ENCODE measurements at regions not wholly inside any gene's neighbourhood (a gene's known extent, or its start where the extent isn't known, plus 50 kb on each side); places are given as distances from the start of the nearest gene placed in this dataset.

GRCh38 chr6:77337392-77337791 lies 125.9 kb downstream of the HTR1B start:
- no peak for TF ChIP-seq ARNT (IDR thresholded peaks at IDR 0.05)
- no peak for TF ChIP-seq L3MBTL2 (conservative IDR thresholded peaks at IDR 0.05)
- no peak for TF ChIP-seq SUZ12 (IDR thresholded peaks at IDR 0.05)
- no peak for TF ChIP-seq SP1 (IDR thresholded peaks at IDR 0.05)
- TF ChIP-seq PKNOX1 (IDR thresholded peaks at IDR 0.05): no peak
- no peak for TF ChIP-seq FOXM1 (IDR thresholded peaks at IDR 0.05; ENCODE audit: borderline replicate concordance)
- TF ChIP-seq BHLHE40 (IDR thresholded peaks at IDR 0.05; ENCODE audit: borderline replicate concordance): no peak
- TF ChIP-seq FOXA1 (IDR thresholded peaks at IDR 0.05): no peak
- no peak for TF ChIP-seq FOXK2 (IDR thresholded peaks at IDR 0.05)
- no peak for TF ChIP-seq NFRKB (IDR thresholded peaks at IDR 0.05)
- no peak for TF ChIP-seq TARDBP (IDR thresholded peaks at IDR 0.05)

All from HEK293T (cell line).